Right atrium auricular region (tissue), 2 donors: ENCODE measurements at regions not wholly inside any gene's neighbourhood (a gene's known extent, or its start where the extent isn't known, plus 50 kb on each side); places are given as distances from the start of the nearest gene placed in this dataset.

Experiments
- DNase-seq: peaks from one replicate; pipeline ENCODE4 v3.0.0-alpha.2; 2019; ENCODE audit warnings: low spot score
- H3K27ac ChIP-seq, 2 donors: fragments of 200-600 bp; sonication (generic); 1 replicate in 1 of 2; 2 replicates in 1 of 2; pipeline ENCODE4 v1.5.1; 2016 to 2019
- H3K27me3 ChIP-seq, 2 donors: fragments of 200-600 bp; sonication (generic); one replicate each; pipeline versions ENCODE4 v1.5.1 to v1.6.0; 2017 to 2019
- H3K36me3 ChIP-seq: fragments of 200-600 bp; sonication (generic); one replicate; pipeline ENCODE4 v1.5.1; 2016
- H3K4me1 ChIP-seq, 2 donors: fragments of 200-600 bp; sonication (generic); one replicate each; pipeline versions ENCODE4 v1.5.1 to v1.6.0; 2017 to 2019
- H3K4me3 ChIP-seq, 2 donors: fragments of 200-600 bp; sonication (generic); 1 replicate in 1 of 2; 2 replicates in 1 of 2; pipeline ENCODE4 v1.5.1; 2017 to 2019; ENCODE audit warnings: mild to moderate bottlenecking in 1 of 2, moderate library complexity in 1 of 2
- H3K9me3 ChIP-seq, 2 donors: fragments of 200-600 bp; sonication (generic); one replicate each; pipeline ENCODE4 v1.5.1; 2019
- TF ChIP-seq, protein P1 (sequence below), 2 donors: fragments of 200-600 bp; sonication (generic); IDR thresholded peaks; one replicate each; pipeline ENCODE4 v1.5.1; 2019; ENCODE audit warnings: antibody characterized with exemption in 2 of 2

DNA sequence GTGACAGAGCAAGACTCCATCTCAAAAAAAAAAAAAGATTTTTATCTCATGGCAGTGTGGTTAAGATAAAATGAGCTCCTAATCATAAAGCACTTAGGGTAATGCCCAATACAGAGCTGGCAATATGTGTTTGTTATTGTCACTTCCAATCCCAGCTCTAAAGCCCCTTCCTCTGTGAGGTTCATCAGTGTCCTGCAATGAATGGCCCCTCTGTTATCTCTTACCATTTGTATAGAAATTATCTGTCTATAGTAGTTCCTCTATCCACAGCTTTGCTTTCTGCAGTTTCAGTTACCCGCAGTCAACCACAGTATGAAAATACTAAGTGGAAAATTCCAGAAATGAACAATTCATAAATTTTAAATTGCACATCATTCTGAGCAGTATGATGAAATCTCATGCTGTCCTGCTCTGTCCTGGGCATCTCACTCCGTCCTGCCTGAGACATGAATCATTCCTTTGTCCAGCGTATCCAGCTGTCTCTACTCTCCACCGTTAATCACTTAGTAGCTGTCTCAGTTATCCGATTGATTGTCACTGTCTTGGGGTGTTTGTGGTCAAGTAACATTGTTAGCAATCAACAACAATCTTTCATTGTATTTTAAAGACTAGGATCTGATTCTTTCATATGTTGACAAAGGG, 50.2 kb upstream of the DNAH14 start:
- Histone ChIP-seq H3K4me3 (no peak overlapping the region), H3K9me3 (no peaks in the 10 kb centered on the region), H3K27ac (no peak overlapping the region), H3K36me3 (no peaks in the 10 kb centered on the region), H3K27me3 (peaks cover 0 to 6% of the 10 kb centered on the region in 2 donors), H3K4me1 (no peaks in the 10 kb centered on the region)
- DNase-seq: no peak
- TF ChIP-seq, protein P1, sequence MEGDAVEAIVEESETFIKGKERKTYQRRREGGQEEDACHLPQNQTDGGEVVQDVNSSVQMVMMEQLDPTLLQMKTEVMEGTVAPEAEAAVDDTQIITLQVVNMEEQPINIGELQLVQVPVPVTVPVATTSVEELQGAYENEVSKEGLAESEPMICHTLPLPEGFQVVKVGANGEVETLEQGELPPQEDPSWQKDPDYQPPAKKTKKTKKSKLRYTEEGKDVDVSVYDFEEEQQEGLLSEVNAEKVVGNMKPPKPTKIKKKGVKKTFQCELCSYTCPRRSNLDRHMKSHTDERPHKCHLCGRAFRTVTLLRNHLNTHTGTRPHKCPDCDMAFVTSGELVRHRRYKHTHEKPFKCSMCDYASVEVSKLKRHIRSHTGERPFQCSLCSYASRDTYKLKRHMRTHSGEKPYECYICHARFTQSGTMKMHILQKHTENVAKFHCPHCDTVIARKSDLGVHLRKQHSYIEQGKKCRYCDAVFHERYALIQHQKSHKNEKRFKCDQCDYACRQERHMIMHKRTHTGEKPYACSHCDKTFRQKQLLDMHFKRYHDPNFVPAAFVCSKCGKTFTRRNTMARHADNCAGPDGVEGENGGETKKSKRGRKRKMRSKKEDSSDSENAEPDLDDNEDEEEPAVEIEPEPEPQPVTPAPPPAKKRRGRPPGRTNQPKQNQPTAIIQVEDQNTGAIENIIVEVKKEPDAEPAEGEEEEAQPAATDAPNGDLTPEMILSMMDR (IDR thresholded peaks at IDR 0.05): no peak
